Kidney tubule cell (primary cell): ENCODE measurements at regions not wholly inside any gene's neighbourhood (a gene's known extent, or its start where the extent isn't known, plus 50 kb on each side); places are given as distances from the start of the nearest gene placed in this dataset.

Experiments used
- DNase-seq: peaks from one replicate; pipeline ENCODE4 v3.0.0-alpha.2; 2018; ENCODE audit warnings: low spot score

DNA sequence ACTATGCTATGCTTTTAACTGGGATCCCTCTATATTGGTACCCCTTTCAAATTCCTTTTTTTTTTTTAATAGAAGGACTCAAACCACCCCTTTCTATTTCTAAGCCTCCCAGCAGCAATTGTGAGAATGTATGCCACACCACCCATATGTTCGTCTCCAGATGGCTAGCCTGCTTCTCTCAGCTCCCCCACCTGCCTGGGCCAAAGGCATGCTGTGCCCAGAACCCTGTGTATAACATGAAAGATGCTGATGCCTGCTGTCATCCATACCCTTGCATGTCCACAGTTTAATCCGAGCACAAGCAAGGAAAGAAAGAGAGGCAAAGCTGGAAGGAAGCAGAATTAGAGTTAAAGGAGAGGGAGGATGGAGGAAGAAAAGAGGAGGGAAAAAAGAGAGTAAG, 159.5 kb upstream of the CNTN6 start:
- DNase-seq = no peak

DNA sequence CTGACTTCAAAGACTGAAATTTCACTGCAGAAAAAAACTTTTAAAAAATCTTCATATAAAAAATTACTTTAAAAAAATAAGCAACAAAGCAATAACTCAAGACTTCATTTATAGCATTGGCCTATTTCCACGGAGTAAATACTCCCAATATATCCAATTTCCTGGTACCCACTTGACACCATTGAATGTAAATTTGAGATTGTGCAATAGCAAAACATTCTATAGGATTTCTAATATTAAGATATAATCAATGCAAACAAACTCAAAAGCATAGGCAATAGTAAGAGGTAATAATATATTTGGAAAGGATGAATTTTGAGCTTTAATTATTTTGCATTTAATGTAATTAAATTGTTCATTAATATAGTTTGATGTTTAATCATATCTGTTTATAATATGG, 148.0 kb upstream of the CNTN6 start:
- DNase-seq = no peak

DNA sequence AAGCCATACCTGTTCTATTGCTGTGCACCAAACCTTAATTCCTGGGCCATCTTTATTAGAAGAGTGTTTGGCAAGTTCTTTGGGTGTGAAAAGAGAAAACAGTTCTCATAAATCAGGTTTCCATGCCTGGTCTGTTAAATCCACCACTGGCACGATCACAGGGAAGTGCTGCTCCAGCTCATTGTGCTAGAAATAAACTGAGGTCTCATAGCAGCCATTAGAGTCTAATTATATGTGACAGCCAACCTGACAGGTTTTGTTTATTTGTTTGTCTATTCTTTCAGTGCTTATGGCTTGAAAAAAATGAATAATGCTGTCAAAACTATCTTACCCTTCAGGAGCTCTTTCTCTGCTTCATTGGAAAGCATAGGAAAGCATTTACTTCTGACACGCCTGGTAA, 147.1 kb upstream of the CNTN6 start:
- no peak for DNase-seq

DNA sequence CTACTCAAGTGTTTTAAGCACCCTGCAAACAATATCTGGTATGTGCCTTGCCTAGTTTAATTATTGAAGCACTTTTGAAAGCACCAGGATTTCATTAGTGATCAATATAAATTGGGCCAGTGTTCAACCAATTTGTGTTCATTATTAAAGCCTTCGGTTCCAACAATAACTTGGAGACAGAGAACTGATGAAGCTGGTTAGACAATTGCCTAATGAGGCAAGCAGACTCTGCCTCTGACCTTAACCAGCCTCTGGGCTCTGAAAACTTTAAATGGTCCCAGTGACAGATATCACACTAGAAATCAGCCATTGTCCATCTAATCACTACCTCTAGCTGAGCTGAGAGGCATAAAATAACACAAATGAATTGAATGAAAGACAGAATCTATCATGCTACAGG, 139.9 kb upstream of the CNTN6 start:
- no peak for DNase-seq

DNA sequence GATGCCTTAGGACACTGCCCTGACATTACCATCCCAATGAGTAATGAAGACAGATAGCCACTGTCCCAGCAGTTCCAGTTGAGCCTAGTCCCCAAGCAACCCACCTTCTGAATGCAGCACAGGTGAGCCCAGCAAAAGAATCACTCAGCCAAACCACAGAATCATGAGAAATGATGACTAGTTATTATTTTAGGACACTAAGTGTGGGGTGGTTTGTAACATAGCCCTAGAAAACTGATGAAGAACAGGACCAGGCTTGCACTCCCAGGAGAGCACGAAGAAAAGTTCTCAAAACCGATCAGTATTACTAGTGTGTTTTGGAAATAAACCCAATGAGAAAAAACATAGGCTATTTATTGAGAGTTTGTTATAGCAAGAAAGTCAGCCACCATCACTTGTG, 129.6 kb upstream of the CNTN6 start:
- DNase-seq = no peak

DNA sequence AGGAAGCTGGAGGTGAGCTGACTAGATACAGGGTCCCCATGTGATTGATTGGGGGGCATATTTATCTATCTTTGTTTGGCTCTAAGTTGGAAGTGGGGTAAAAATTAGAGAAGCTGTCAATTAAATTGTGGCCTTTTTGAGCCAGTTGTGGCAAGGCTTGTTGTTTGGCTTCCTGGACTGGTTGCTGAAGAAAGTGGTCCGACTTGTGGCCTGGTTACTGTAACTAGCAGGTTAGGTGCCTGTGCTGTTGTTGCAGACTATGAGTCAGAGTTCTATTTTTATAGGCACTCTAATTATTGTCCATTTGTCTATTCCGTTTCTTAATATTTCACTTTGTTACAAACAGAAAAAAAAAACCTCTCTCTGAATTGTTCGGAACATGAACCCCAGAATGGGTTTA, 129.1 kb upstream of the CNTN6 start:
- DNase-seq = peak; percentile 8

DNA sequence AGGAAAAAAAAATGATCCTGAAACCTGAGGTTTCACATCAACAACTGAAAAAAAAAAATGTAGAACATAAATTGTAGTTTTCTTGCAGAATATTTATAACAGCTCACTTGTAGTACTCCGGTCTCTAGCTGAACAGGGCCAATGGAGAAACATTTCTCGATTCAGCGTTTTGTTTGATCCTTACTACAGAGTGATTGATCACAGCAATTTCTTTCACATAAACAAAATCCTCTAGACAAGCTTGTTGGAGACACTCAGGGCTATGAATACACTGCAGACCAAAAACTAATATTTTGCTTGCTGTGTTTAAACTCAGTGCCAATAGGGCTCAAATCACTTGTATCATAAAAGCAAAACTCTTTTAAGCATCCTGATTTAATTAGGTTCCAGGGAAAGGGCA, 127.0 kb upstream of the CNTN6 start:
- no peak for DNase-seq

DNA sequence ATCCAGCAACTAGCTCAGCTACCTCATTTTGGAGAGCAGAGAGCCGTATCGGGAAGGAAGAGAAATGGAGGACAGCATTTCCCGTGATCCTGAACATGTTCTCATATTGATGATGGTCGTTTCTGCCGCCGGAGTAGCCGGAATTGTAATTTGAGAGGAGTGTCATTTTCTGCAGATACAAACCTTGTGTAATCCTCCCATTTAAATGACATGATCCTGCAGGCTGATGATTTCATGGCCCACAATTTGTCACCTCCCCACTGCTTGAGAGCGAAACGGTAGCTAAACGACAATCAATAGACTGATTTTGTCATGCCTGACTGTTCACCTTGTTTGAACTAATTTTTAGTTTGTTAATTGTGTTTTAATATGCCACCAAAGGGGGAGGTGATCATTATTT, 126.5 kb upstream of the CNTN6 start:
- peak; percentile 3 for DNase-seq

DNA sequence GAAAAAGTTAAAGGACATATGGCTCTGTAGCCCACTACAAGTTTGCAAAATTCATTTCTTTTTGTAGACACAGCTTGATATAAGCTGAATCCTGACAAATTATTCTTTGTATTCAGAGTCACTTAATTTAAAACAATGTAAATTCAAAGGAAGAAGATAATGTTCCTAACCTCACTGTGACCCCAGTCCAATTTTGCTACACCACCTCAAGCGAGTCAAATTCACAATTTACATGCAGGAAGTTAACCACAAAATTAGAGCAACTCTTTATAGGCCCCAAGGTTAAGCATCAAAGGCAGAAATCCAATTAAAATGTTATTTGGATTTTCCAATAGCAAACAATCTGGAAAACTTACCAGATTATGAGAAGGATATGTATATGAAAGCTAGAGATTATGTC, 119.5 kb upstream of the CNTN6 start:
- no peak for DNase-seq

DNA sequence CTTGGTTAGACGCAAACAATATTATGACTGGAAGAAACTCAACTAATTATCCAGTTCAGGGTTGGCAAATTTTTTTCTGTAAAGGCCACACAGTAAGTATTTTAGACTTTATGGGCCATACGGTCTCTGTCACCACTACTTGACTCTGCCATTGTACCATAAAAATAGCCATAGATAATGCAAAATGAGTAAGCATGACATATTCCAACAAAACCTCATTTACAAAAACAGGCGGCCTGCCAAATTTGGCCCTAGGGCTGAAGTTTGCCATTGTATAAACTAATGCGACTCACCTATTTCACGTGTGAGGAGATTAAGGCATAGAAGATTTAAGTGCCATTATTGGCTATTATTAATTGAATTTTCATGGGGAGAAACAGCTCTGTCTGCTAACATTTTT, 116.8 kb upstream of the CNTN6 start:
- DNase-seq = peak; percentile 16

DNA sequence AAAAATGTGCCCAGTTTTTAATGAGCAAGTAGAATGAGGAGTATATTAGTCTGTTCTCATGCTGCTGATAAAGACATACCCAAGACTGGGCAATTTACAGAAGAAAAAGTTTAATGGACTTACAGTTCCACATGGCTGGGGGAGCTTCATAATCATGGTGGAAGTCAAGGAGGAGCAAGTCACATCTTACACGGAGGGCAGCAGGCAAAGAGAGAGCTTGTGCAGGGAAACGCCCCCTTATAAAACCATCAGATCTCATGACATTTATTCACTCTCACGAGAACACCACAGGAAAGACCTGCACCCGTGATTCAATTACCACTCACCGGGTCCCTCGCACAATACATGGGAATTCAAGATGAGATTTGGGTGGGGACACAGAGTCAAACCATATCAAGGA, 111.7 kb upstream of the CNTN6 start:
- DNase-seq = no peak

DNA sequence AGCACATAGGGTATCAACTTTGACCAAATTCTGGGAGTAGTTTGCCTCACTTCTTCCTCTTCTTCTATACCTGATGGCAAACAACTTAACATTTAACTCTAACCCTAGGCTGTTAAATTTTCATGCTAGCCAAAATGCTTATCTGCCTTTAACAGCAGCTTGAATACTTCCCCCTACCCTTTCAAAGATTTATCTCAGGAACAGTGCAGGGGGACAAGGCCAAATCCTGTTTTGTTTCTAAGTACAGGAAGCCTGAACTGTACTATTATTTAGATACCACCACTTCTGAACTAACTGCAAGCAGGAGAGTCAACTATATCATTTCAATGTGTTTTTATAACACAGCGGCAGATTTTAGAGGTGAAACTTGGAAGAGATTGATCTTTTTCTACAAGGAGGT, 104.0 kb upstream of the CNTN6 start:
- no peak for DNase-seq

DNA sequence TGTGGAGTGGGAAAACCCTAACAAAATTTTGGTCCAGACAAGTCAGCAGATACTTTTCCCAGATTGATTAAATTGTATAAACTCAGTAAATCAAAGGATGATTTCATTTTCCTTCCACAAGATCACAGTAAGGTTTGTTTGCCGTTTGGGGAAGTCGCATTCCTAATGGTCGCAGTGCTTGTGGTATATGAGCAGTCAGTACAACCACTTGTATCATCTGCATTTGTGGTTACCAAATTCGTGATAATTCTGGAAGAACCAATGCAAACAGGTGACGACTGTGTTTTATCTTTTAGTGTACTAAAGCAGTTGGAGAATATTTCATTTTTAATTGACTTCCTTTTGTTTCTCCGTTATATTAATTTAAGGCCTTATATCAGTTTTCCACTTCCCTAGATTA, 100.0 kb upstream of the CNTN6 start:
- no peak for DNase-seq

DNA sequence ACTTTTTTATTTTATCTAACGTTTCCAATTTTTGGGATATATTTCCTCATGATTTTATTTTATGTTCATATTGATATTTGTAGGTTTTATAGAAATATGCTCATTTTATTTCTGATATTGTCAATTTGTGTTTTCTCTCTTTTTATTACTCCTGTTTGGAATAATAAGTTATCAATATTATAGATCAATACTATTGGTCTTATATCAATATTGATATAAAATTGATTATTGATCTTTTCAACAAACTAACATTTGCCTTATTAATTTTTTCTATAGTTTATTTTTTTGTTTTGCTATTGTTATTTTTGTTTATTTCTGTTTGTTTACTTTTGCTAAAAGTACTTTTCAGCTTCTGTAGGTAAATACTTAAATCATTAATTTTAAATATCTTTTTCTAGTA, 90.8 kb upstream of the CNTN6 start:
- DNase-seq = no peak

DNA sequence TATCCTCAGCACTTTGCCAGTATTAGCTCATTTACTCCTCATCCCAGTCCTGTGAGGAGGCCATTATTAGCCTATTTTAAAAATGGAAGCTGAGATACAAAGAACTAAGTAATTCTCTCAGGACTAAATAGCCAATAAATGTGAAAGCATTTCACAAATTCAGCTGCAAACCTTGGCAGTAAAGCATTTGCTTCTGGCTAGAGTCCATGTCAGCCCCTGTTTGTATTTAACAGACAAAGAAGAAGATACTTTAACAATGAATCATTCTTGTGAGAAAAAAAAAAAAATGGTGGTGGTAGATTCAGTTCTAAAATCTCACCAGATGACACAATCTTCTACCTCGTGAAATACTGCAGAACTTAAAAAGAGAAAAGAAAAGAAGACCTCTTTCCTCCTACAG, 85.0 kb upstream of the CNTN6 start:
- DNase-seq = peak; percentile 66

DNA sequence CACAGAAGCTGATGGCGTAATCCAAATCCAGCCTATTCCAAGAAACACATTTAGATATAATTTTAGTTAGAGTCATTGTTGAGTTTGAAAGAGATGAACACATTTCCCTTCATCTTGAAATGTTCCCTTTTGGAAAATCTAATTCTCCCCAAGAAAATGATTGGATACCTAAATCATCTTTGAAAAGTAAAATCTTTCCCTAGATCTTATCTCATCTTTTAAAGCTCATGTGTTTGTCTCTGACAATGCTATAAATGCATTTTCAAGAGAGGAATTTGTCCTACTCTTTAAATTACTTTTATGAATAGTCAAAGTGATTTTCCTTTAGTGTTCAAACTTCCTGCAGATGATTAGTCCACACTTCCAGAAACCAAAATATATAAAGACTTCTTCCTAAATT, 82.6 kb upstream of the CNTN6 start:
- no peak for DNase-seq

DNA sequence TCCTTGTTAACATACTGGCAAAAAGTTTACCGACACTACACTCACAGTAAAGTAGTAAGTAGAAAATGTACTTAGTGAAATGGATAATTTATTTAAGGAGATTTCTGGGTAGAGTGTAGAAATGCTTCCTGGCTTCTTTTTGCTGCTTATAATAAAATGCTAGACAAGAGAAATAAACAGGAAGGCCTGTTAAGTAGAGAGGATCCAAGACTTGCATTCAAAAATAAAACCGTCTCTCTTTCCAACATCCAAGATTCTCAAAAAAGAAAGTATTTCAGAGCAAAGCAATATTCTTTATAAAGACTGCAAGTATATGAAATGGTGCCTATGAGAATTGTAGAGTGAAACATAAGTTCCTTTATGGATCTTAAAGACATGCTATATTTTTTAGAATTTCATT, 77.0 kb upstream of the CNTN6 start:
- no peak for DNase-seq

DNA sequence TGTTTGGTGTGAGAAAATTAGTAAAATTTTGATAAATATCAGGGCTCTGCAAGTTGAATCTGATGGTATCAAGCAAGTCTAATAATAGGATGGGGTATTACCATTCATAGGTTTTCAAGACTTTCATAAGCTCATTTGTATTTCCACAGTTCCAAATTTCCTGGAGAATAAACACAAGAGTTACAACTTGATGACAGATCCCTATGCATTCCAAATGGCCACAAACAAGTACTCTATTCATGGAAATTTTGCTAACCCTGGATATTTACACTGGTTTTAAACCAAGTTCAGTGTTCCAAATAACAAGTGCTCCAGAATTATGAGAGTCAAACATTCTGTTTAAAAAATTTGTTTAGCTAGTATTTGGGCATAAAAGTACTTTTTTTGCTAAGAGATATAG, 75.0 kb upstream of the CNTN6 start:
- DNase-seq = no peak

DNA sequence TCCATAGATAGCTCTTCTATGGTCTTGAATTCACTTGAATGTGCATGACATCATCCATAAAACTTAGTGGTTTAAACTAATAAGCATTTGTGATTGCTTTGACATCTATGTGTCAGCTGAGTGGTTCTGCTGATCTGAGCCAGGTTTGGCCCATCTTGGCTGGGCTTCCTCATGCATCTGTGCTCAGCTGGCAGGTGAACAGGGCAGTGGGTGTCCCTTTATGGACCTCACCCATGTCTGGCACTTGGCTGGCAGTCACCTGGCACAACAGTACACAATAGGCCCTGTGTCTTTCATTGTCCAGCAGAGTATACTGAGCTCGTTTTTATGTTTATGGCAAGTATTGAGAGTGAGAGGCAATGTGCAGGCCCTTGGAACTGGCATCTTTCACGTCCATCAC, 73.7 kb upstream of the CNTN6 start:
- no peak for DNase-seq

DNA sequence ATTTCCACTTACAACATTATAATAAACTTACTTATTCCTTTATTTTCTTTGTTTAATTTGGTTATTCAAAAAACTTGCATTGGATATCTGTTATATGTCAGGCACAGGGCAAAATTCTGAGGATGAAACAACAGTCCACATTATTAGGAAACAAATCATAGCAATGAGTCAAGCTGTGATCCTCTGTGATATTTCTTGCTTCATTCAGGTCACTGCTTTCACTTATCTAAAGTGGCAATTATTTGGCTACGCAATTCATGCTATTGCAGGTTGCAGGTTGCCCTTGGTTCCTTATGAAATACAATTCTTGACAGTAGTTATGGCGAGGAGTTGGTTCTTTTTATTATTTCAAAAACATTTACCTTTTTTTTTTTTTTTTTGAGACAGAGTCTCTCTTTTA, 66.4 kb upstream of the CNTN6 start:
- no peak for DNase-seq

DNA sequence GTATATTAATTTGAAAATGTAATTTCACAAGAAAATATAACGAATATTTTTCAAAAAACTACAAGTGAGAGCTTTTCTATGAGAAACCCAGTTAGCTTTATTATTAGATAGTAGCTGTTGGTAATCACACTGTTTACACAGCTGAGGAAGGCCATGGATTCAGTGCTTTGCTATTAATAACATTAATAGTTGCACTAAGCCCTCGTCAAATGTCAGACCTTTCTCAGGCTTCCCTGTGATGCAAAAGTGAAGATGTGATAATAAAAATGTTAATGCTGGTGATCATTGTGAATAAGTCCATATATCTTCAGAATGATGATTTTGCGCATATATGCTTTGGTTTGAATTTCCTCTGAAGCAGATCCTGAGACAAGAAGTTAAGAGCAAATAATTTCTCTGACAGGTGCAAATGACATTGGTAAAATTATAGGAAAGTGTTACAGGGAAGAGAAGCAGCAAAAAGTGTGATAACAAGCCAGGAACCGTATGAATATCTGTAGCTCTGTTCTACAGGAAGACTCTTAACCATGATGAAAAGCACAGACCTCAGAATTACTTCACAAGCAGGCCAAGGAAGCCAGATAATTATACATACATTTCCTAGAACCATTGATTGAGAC, 56.5 kb upstream of the CNTN6 start:
- no peak for DNase-seq

DNA sequence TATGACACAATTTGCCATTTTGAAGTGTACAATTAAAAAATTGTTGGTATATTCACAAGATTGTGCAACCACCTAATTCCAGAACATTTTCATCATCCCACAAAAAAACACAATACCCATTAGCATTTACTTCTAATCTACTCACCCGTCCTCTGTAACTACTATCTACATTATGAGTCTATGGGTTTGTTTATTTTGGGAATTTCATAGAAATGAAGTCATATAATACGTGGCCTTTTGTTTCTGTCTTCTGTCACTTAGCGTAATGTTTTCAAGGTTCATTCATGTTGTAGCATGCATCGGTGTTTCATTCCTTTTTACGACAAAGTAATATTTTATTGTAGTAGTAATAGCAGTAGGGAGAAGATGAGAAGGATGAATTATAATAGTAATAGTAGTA, 55.2 kb upstream of the CNTN6 start:
- no peak for DNase-seq
